SU-DHL-6 (cell line): ENCODE measurements at regions not wholly inside any gene's neighbourhood (a gene's known extent, or its start where the extent isn't known, plus 50 kb on each side); places are given as distances from the start of the nearest gene placed in this dataset.

Experiments used
- CTCF ChIP-seq: fragments of 200-600 bp; sonication (generic); IDR thresholded peaks from one replicate; pipeline ENCODE4 v1.5.1; 2017; ENCODE audit warnings: antibody characterized with exemption, mild to moderate bottlenecking, low read length, moderate library complexity; ENCODE audit not compliant: insufficient read depth, poor library complexity, severe bottlenecking
- EZH2phosphoT487 ChIP-seq: fragments of 200-600 bp; sonication (generic), shearing (Covaris generic); conservative IDR thresholded peaks from 2 replicates; pipeline ENCODE4 v1.6.1; 2018; ENCODE audit warnings: mild to moderate bottlenecking, antibody characterized with exemption, low read length, moderate library complexity, mixed read lengths

DNA sequence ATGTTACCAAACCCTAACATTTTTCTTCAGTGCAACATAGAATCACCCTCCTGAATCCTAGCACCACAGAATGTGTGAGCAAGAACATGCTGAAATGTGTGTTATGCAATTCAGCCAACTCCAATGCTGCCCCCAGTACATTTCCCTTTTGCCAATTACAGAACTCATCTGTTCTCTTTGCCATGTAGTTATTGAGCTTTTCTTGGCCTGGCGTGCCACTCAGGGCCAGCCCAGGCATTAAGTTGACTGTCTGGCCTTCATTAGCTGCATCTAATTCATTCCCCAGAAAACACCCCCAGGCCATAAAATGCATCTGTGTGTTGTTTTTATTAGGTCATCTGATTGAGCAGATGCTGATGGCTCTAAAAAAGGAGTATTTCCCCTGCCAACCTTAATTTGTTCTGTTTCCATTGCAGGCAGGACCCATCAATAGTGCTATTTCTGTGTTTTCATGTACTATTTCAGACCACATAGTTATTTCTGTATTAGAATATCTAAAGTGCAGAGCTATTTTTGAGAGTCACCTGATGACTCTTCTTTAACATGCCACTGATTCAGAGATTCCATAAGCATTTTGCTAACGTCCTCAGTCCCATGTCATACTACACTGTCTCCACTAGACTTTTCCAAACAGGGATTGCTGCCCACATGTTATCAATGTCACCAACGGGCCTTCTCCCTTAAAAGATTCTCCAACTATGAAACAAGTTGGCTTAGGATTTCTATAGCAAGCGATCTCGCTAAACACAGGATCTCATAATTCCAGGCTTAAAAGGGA, 969.7 kb downstream of the CDH11 start:
- TF ChIP-seq CTCF = no peak
- no peak for TF ChIP-seq EZH2phosphoT487
